HG02973 (cell line): ENCODE measurements at regions not wholly inside any gene's neighbourhood (a gene's known extent, or its start where the extent isn't known, plus 50 kb on each side); places are given as distances from the start of the nearest gene placed in this dataset.

Experiments
- ATAC-seq: cut with Tn5 transposase; IDR thresholded peaks from one replicate; pipeline ENCODE4 v1.9.1; 2021; ENCODE audit warnings: moderate library complexity; ENCODE audit not compliant: unreplicated experiment

DNA sequence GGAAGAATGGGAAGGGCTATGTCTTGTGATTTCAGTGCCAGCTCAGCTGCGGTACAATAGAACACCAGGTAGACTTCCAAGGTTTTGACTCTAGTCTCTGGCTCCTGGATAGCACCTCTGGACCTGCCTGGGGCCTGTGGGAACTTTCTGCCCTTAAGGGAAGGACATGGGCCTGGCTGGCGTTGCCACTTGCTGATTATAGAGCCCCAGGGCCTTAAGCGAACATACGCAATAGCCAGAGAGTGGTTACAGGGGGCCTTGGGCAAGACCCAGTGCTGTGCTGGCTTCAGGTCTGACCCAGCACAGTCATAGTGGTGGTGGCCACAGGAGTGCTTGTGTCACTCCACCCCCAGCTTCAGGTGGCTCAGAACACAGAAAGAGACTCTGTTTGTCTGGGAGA, 131.1 kb upstream of the COL21A1 start:
- no peak for ATAC-seq

DNA sequence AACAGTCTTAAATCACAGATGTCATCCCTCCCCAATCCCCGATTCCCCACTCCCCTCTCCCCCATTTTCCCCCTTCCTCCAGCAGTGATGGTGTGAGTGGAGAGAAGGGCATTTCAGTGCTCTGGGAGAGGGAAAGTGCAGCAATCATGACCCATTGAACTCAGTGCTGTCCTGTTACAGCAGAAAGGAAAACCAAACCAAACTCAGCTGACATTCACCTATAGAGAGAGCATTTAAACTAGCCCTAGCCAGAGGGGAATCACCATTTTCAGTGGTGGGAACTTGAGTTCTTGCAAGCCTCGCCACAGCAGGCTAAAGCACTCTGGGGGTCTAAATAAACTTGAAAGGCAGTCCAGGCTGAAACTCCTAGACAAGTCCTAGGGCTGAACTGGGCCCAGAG, 129.9 kb upstream of the COL21A1 start:
- no peak for ATAC-seq

DNA sequence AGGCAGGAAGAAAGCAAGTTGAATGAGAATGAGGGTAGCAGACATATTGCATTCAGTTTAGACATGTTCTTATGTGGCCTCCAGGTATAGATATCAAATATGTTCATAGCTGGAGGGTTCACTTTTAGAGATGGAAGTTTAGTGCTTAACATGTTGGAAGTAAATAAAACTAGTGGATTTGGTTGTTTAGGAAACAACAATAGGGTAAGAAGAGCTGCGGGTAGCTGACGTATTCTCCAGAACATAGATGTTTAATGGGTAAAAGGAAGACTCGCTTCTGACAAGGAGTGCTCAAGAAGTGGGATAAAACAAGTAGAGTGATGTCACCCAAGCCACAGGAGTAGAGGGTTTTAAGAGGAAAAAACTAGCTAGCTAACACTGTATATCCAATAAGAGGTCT, 128.4 kb upstream of the COL21A1 start:
- no peak for ATAC-seq

DNA sequence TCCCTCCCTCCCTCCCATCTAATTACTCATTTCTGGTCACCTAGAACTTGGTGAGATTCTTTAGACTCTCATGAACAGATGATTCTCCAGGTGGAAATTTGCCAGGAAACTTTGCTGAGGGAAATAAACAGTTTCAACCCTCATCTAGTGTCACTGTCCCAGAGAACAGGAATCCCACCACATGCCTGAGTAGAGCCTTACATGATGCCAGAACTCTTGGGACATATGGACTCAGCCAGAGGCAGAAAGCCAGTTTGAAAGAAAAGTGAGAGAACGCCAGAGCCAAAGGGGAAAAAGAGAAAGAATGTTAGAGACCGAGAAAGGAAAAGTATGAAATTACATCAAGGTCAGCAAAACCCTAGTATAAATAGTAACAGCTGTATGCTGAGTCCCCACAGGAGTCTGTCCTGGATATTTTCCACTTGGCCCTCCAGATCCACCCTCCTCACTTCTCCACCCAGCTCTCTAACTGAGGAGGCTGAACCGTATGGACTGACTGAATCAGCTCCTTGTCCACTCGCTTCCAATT, 127.5 kb upstream of the COL21A1 start:
- no peak for ATAC-seq

DNA sequence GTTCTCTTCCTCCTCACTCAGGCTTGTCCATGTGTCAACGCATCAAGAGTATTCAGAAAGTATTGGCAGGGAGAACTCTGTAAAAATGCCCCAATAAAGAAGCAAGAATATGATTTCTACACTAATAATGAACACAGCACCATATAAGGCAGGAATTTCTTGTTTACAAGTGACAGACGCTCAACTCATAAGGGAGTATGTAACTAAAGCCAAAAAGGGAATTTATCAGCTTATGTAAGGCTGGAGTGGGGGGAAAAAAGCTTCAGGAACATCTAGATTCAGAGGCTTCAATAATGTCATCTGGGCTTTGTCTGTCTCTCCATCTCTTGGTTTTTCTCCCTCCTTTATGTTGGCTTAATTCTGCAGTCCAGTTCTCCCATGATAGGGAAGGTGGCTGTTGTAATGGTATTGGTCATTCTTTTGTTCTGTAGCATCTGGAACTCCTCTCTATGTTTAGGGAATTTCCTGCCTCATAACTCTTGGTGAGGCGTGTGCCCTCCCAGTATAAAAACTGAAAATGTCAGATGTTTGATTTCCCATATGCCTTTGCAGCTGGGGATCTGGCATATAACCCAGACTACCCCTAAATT, 125.1 kb upstream of the COL21A1 start:
- no peak for ATAC-seq

DNA sequence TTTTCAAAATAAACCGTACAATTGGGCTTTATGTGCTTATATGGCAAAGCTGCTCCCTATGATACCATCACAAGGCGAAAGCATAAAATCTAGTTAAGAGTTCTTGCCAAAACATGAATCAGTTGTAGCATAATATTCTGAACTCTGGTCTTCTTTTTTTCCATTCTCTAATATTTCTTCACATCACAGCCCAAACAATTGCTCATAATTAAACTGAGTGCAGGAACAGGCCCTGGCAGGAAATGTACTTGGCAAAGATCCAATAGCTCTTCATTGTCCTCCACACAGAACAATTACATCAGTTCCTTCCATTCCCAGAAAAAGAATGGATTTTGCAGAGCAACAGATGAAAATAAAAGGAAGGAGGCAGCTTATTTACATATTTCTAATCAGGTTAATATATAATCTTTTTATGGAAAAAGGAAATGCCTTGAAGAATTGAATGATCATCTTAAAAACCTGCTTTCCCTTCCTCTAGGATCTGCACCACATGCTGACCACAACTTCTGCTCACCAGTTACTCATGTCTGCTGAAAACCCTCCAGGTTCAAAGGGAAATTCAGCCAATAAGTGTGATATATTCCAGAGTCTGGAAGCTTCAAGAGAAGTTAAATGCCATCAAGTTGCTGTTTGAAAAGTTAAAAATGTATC, 123.3 kb upstream of the COL21A1 start:
- ATAC-seq, result peak; percentile 91

DNA sequence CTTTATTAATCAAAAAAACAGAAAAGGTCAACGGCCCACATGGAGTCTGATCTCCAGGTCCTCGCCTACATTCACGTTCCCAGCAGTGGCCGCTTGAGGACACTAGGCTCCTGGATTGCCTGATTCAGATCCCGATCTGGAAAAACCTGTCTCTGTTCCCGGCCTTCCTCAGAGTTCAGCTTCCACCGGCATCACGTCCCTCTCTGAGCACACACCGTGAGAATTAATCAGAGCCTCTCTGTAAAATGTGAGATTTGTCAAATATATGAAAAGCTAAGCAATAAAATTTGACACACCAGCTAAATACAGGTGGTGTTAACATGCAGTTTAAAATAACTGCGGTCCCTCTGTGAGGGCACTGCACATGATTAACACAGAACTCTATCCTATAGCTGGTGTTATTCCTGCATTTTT, 122.8 kb upstream of the COL21A1 start:
- no peak for ATAC-seq

DNA sequence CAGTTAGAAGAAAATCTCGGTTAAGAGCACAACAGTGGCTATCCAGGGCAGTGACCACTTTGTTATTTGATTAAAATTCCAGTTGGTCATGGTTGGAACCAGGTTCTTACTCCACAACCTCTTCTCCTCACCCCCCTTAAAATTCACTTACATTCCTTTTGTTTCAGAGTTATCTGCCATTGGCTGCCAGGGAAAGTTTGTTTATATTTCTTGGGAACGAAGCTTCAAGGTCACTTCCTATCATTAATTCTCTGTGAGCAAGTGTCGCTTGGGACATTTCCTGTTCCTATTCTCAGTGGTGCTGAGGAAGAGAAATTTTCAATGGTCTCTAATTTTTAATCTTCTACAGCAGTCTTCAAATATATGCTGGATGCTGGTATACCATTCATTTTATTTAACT, 121.1 kb upstream of the COL21A1 start:
- ATAC-seq, result no peak

DNA sequence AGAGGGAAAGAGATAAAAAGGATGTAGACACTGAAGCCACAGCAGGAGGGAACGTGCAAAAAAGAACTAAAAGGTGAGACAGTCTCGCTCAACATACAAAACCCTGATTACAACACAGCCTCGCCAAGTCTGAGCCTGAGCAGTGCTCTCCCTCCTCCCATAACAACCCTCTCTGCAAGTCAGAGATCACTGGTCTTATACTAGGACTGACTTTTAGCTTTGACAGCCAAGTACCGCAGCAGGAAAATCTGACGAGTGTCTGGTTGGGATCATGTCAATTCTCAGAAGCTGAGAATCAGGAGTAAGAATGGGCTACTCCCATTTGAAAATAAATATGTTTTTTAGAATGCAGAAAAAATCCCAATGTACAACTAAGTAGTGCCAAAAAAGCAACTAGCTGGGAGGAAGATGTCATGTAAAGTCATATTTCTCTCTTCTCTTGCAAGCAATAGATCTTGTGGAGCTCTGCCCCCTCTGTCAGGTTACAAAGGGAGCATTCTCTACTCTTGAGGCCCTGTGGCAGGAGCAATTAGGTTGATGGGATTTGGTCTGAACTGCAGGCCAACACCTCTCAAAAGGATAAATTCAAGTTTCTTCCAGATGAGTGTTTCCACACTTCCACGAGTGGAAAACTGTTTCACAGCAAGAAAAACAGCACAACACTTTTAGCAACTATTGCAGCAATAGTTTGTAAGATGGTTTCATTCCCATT, 118.9 kb upstream of the COL21A1 start:
- no peak for ATAC-seq

DNA sequence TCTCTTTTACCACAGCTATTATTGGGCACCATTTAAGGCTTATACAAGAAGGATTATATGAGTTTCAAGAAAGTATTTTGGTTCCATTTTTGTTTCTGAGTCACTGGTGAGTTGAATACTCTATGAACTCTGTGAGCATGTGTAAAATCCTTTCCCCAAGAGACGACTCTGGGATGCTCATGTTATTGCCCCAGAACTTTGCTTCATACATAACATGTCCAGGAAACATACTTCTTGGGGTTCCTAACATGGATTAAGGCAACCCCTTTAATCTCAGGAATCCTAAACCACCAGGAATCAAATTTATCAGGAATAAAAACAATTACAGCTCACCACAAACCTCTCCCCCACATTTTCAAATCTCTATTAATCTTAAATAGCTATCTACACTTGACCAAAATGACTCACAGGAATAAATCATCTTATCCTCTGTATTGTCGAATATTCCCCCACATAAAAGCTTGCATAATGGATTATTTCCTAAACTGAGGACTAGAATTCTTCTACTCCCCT, 117.5 kb upstream of the COL21A1 start:
- no peak for ATAC-seq

DNA sequence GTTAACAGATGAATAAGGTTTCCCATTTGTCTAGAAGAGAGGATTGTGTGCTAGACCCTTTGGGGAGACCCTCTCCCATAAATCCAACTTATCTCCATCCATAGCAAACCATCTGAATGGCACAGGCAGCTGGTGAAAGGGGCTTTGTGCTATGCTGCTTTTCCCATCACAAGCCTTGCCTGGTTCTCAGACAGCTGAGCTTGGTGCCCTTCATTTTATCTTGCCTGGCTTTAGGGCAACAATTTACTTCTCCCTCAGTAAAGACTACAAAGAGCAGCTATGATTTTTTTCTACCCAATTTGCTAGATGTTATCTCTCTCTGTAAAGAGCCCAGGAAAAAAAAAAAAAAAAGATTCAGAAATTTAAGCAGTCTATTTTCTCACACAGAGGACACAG, 117.0 kb upstream of the COL21A1 start:
- no peak for ATAC-seq

DNA sequence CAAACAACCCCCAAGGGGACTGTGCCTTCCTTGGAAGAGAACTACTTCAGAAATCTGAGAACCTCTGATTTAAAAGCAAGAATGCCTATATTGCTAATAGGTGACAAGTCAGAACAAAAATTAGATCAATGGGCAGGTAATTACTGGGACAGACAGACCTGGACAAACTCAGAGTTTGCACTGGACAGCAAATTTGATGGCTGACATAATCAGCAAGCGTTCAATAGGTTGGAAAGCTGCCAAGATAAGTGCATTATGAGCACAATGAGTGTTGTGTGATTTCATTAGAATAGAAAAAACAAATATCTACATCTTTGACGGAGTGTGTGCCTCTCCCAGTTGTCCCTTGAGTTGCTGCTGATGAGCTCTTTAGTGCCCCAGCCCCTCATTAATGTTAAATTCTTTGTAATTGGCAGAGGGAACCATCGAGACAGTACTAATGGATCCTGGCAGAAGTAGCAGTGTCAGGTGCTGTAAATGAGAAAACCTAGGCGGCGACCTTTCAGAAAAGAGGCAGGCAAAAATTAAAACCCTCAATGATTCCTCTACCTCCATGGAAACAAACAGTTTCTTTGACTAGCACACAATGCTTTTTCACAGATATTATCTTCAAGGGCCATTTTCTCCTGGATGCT, 116.5 kb upstream of the COL21A1 start:
- ATAC-seq, result no peak

DNA sequence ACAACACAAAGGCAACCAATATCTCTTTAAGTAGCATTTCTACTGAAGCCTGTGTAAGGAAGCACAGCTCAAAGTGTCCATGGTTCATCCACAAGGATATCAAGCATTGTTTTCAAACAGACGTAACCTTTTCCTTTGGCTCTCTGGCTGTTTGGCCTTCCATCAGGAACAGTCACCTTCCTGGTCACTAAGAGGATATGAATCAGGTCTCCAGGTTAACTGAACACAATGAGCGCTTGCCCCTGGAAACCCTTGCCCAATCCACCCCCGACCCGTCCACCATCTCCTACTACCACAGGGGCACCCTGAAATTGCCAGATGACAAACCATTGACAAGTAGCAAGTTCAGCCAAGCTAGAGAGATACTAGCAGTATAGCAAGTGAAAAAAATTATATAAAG, 114.4 kb upstream of the COL21A1 start:
- no peak for ATAC-seq

DNA sequence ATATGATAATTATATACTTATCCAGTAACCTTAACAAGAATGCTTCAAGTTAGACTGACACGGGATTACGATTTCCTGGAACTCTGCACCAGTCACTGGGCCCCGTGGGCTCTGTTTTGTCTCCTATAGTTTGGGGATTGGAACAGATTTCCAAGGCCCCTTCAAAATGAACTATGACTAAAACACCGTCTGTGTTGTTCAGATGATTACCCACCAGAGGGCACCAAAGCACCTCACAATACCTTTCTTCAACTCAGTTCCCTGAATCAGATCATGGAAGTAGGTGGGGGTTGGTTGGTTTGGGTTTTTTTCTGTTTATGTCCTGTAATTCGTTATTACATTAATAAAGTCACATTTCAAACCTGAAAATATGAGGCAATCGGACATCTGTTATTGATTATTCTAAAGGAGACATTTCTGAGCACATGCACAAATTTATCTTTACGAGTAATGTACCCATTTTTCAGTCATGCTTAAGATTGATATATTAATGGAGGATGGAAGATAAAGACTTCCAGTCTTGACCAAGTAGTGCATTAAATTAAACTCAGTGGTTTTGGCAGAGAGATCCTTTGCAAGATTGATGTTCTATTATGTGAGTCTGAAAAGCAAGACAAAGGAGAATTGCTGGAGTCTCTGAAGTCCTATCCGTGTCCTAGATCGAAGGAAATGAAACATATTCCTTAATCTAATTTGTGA, 112.0 kb upstream of the COL21A1 start:
- ATAC-seq, result peak; percentile 93

DNA sequence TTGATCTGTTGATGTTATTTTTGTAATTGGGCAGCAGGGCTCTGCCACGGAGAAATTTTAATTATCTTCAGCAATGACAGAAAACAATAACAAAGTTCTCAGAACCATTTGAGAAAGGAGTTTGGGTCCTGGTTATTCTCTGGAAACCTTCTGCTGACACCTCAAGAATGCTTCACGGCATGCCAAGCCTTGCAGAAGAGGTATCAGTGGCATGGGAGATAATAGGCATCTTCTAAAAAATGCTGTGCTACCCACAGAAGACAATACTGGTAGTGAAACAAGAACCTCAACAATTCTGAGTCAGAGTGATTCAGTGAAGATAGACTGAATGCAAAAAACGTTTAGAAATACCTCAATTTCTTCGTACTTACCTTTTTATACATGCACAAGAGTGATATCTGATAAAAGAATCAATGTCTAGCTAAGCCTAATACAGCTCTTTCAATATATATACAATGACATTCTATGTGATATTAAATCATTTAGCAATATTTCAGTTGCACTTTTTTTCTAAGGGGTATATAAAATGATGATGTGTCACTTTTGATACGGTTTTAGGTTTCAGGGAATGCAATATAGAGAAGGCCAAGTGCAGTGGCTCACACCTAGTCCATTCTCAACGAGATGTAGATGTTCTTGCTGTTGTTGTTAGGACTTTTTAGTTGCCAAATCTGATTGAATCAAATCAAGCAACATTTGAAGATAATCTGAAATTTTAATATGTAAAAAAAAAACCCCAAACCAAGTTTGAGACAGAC, 110.4 kb upstream of the COL21A1 start:
- no peak for ATAC-seq

DNA sequence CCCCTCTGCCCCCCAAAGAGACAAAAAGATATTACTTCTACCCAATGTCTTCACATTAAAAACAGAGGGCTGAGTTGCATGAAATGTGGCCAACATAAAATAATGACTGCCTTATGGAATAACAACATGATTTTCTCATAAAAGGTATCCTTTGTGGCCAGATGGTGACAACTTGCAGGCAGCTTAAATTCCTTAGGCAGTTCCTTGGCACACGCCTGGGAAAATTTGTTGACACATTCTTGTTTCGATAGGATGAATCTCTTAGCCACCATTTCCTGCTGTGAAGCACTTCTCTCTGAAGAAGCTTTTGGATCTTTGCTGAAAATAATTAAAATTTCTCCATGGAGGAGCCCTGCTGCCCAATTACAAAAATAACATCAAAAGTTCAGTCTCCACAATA, 109.0 kb upstream of the COL21A1 start:
- no peak for ATAC-seq

DNA sequence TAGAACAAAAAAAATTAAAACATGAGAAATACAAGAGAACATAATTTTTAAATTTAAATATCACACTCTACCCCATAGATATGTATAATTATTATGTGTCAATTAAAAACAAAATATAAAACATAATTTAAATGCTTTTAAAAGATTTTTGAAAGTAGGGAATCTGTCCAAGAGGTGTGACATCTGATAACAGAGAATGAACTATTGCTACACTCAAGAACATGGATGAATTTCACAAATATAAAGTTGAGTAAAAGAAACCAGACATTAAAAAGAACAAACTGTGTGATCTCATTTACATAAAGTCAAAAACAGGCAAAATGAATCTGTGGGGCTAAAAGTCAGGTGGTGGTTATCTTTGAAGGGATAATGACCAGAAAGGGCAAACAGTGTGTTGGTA, 106.5 kb upstream of the COL21A1 start:
- ATAC-seq, result no peak

DNA sequence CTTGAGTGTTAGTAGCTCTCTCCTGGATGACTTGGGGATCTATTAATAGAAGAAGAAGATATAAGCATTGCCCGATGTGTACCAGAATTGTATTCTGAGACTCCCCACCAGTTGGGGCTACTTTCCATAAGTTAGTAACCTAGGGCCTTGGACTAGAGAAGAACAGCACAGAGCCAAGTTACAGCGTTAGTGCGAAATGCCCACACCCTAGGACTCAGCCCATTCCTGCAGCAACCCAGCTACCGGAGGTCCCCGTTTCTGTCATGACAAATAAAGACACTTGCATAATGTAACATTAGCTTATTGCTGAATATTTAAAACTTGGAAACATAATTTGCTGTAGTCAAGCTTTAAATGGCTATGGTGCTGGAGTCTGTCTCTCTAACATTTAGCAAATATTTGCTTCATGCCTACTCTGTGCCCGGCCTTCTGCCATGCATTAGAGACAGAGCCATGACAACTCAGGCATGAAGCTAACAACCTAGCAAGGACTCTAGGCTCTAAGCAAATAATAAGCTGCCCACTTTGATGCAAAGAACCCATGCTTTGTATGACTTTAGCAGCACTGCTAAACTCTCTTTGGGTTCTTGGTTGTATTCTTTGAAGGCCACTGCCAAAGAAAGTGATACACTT, 103.4 kb upstream of the COL21A1 start:
- ATAC-seq, result no peak

DNA sequence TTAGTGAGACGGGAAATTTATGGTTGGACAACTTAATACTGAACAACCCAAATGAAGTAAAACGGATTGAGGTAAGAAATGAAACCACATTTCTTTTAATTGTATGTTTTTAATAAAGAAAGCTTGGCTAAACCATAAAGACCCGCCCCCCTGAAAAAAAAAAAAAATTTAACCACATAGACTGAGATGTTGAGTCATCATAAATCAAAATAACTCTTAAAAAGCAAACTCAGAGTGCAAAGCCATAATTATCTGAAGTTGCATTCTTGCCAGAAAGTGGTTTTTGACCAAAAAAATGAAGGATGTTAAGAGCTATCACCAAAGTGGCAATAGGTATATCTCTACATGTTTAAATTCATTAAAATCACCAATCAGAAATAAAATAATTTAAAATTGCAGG, 101.8 kb upstream of the COL21A1 start:
- no peak for ATAC-seq

DNA sequence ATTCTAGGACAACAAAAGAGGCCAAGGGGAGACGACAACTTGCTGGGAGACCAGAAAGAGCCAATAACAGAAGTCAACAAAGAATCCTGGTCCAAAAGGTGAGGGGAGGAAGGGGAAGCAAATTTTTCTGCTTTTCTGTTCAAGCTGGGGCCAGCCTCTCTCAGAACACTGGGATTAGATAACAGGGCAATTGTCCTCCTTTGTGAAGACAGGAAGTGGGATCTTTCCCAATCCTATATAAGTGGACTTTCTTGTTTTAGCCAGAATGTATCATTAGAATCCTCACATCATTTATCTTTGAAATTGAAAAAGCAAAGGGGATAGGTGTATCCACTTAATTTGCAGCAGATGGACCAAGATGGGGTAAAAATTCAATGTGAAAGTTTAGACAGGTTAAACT, 101.2 kb upstream of the COL21A1 start:
- no peak for ATAC-seq
